ENCODE measurements at regions not wholly inside any gene's neighbourhood (a gene's known extent, or its start where the extent isn't known, plus 50 kb on each side); places are given as distances from the start of the nearest gene placed in this dataset.
"Not testable (repeated sequence)": the region's sequence is repeated elsewhere in the genome, so short reads cannot be mapped to it uniquely, and the experiment has no call there.

- H3K9me3 ChIP-seq: no peaks in the 10 kb centered on the region
- no peaks in the 10 kb centered on the region for H3K4me1 ChIP-seq
- no peak overlapping the region for H3K4me3 ChIP-seq
- no peaks in the 10 kb centered on the region for H3K36me3 ChIP-seq
- no peak for TF ChIP-seq CTCF (IDR thresholded peaks at IDR 0.05)
- no peak for DNase-seq
- no peak overlapping the region for H3K27ac ChIP-seq
- intact Hi-C loops (cut with DNase I; ENCODE audit: low total_unique reads): no loop called here
- no peaks in the 10 kb centered on the region for H3K27me3 ChIP-seq
Measured at GRCh38 chr14:86084097-86084496, 554.2 kb downstream of the FLRT2 start.

GRCh38 chr14:86083616-86084015 lies 553.7 kb downstream of the FLRT2 start:
- intact Hi-C loops (cut with DNase I; ENCODE audit: low total_unique reads): no loop called here
- H3K27me3 ChIP-seq: no peaks in the 10 kb centered on the region
- H3K4me1 ChIP-seq: no peaks in the 10 kb centered on the region
- no peak overlapping the region for H3K4me3 ChIP-seq
- H3K27ac ChIP-seq: no peak overlapping the region
- TF ChIP-seq CTCF (IDR thresholded peaks at IDR 0.05): no peak
- H3K9me3 ChIP-seq: no peaks in the 10 kb centered on the region
- no peak for DNase-seq
- H3K36me3 ChIP-seq: no peaks in the 10 kb centered on the region

- Histone ChIP-seq H3K36me3 (no peaks in the 10 kb centered on the region), H3K27ac (no peak overlapping the region), H3K4me1 (no peaks in the 10 kb centered on the region), H3K9me3 (no peaks in the 10 kb centered on the region), H3K27me3 (no peaks in the 10 kb centered on the region), H3K4me3 (no peak overlapping the region)
- intact Hi-C loops (cut with DNase I; ENCODE audit: low total_unique reads): no loop called here
- TF ChIP-seq CTCF (IDR thresholded peaks at IDR 0.05): no peak
- DNase-seq: no peak
Measured at GRCh38 chr14:86072116-86072894, 542.4 kb downstream of the FLRT2 start.

GRCh38 chr14:86066651-86067050 lies 536.7 kb downstream of the FLRT2 start:
- no peaks in the 10 kb centered on the region for H3K27me3 ChIP-seq
- intact Hi-C loops (cut with DNase I; ENCODE audit: low total_unique reads): no loop called here
- peaks cover 0 to 3% (median 0%) of the 10 kb centered on the region in 3 donors for H3K9me3 ChIP-seq
- no peaks in the 10 kb centered on the region for H3K36me3 ChIP-seq
- H3K4me3 ChIP-seq: no peak overlapping the region
- no peak overlapping the region for H3K27ac ChIP-seq
- no peaks in the 10 kb centered on the region for H3K4me1 ChIP-seq
- DNase-seq: no peak
- no peak for TF ChIP-seq CTCF (IDR thresholded peaks at IDR 0.05)

- intact Hi-C loops (cut with DNase I; ENCODE audit: low total_unique reads): no loop called here
- Histone ChIP-seq H3K27me3 (no peaks in the 10 kb centered on the region), H3K27ac (no peak overlapping the region), H3K4me3 (no peak overlapping the region), H3K9me3 (peaks cover 0 to 3% (median 0%) of the 10 kb centered on the region in 3 donors), H3K36me3 (no peaks in the 10 kb centered on the region), H3K4me1 (no peaks in the 10 kb centered on the region)
- DNase-seq: no peak
- no peak for TF ChIP-seq CTCF (IDR thresholded peaks at IDR 0.05)
Measured at GRCh38 chr14:86065407-86065806, 535.5 kb downstream of the FLRT2 start.

GRCh38 chr14:86064595-86064994 lies 534.7 kb downstream of the FLRT2 start:
- H3K9me3 ChIP-seq; H3K27me3 ChIP-seq; H3K4me1 ChIP-seq; H3K4me3 ChIP-seq; H3K27ac ChIP-seq; intact Hi-C loops (cut with DNase I; ENCODE audit: low total_unique reads); DNase-seq; H3K36me3 ChIP-seq: not testable (repeated sequence)
